ENCODE measurements at regions not wholly inside any gene's neighbourhood (a gene's known extent, or its start where the extent isn't known, plus 50 kb on each side); places are given as distances from the start of the nearest gene placed in this dataset.
A peak's percentile ranks its signal among the peaks of the same experiment; 100 is the strongest.

DNA sequence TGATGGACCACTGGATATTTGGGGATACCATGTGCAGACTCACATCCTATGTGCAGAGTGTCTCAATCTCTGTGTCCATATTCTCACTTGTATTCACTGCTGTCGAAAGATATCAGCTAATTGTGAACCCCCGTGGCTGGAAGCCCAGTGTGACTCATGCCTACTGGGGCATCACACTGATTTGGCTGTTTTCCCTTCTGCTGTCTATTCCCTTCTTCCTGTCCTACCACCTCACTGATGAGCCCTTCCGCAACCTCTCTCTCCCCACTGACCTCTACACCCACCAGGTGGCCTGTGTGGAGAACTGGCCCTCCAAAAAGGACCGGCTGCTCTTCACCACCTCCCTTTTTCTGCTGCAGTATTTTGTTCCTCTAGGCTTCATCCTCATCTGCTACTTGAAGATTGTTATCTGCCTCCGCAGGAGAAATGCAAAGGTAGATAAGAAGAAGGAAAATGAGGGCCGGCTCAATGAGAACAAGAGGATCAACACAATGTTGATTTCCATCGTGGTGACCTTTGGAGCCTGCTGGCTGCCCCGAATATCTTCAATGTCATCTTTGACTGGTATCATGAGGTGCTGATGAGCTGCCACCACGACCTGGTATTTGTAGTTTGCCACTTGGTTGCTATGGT is 54.5 kb upstream of the HNRNPA0 start:
- H3K4me3 ChIP-seq = no peak overlapping the region
- no peaks in the 10 kb centered on the region for H3K4me1 ChIP-seq
- TF ChIP-seq POLR2A (IDR thresholded peaks at IDR 0.05) = no peak
- TF ChIP-seq, protein P1, sequence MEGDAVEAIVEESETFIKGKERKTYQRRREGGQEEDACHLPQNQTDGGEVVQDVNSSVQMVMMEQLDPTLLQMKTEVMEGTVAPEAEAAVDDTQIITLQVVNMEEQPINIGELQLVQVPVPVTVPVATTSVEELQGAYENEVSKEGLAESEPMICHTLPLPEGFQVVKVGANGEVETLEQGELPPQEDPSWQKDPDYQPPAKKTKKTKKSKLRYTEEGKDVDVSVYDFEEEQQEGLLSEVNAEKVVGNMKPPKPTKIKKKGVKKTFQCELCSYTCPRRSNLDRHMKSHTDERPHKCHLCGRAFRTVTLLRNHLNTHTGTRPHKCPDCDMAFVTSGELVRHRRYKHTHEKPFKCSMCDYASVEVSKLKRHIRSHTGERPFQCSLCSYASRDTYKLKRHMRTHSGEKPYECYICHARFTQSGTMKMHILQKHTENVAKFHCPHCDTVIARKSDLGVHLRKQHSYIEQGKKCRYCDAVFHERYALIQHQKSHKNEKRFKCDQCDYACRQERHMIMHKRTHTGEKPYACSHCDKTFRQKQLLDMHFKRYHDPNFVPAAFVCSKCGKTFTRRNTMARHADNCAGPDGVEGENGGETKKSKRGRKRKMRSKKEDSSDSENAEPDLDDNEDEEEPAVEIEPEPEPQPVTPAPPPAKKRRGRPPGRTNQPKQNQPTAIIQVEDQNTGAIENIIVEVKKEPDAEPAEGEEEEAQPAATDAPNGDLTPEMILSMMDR (IDR thresholded peaks at IDR 0.05) = no peak
- intact Hi-C loops (cut with DNase I; ENCODE audit: low total_unique reads) = no loop called here
- H3K27me3 ChIP-seq = no peaks in the 10 kb centered on the region
- H3K27ac ChIP-seq = no peak overlapping the region
- no peaks in the 10 kb centered on the region for H3K9me3 ChIP-seq
- no peaks in the 10 kb centered on the region for H3K36me3 ChIP-seq
- no peak for DNase-seq

DNA sequence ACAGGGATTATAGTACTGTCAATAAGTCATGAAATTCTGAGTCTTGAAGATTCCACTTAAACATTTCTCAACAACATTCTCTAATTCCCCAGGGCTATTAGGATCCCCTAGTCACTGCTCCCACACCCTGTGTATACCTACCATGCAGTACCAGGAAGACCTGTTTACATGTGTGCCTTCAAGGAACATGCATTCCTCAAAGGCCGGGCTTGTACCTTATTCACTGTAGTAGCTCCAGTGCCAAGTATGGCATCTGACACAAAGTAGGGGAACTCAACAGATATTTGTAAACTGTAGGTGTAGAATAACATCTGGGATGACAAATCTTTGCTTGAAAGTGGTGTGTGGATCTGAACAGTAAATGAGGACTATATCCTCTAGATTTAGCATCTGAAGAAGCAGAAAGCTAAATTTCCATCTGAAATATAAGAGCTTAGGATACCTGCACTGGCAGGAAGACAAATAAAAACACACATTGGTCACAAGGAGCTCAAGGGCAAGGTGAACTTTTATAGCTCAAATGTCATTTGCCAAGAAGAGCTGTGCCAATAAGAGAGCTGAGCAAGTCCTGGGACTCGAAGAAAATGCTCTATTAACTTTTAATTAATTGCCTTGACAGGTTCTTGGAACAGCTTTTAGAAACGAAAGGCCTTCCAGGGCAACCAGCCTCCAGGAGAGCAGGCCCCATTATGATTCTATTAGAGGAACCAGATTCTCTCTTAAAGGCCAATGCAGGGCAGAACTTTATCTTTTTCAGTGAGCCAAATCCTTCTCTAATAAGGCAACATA is 52.3 kb upstream of the MYOT start:
- H3K4me1 ChIP-seq = peaks cover 0 to 8% of the 10 kb centered on the region in 2 donors
- no peaks in the 10 kb centered on the region for H3K9me3 ChIP-seq
- H3K36me3 ChIP-seq = no peaks in the 10 kb centered on the region
- H3K27me3 ChIP-seq = no peaks in the 10 kb centered on the region
- H3K4me3 ChIP-seq = no peak overlapping the region
- DNase-seq = peak in 1 of 2 donors; percentile 22
- H3K27ac ChIP-seq = peak overlapping the region; percentile 49 to 71
- intact Hi-C loops (cut with DNase I; ENCODE audit: low total_unique reads) = no loop called here
- no peak for TF ChIP-seq POLR2A (IDR thresholded peaks at IDR 0.05)
- TF ChIP-seq, protein P1 (IDR thresholded peaks at IDR 0.05) = no peak
